CD4-positive, alpha-beta T cell (primary cell): ENCODE measurements at regions not wholly inside any gene's neighbourhood (a gene's known extent, or its start where the extent isn't known, plus 50 kb on each side); places are given as distances from the start of the nearest gene placed in this dataset.
"Not testable (repeated sequence)": the region's sequence is repeated elsewhere in the genome, so short reads cannot be mapped to it uniquely, and the experiment has no call there.

Source experiments
- ATAC-seq: fragments of 200-7000 bp; cut with Tn5 transposase; one replicate; pipeline ENCODE4 v1.10.0; 2022; ENCODE audit warnings: mild to moderate bottlenecking; ENCODE audit not compliant: poor library complexity
- CTCF ChIA-PET: fragments of 350-600 bp; sonication (Branson Sonifier 250); formaldehyde crosslinking; loops from one replicate; lab custom pipeline; 2021; ENCODE audit warnings: antibody characterized with exemption, inconsistent platforms; lab: Charles Lee
- POLR2A ChIA-PET: fragments of 350-600 bp; sonication (Branson Sonifier 250); formaldehyde crosslinking; loops from one replicate; lab custom pipeline; 2021; ENCODE audit warnings: antibody characterized with exemption, inconsistent platforms; lab: Charles Lee
- DNase-seq, 14 experiments: peaks; one replicate each; pipeline ENCODE4 v3.0.0-alpha.2; 2013 to 2020; ENCODE audit warnings: mixed read lengths in 2 of 14
- H3K27ac ChIP-seq, 2 donors: one replicate each; pipeline versions ENCODE4 v1.5.1 to v1.7.0; 2013; ENCODE audit warnings: low read length in 2 of 2, low read depth in 1 of 2, mild to moderate bottlenecking in 1 of 2
- H3K27me3 ChIP-seq, 2 experiments: 1 replicate in 1 of 2; 2 replicates in 1 of 2; pipeline versions ENCODE4 v1.6.1 to v1.7.0; 2013; ENCODE audit warnings: low read length in 2 of 2, control low read depth in 1 of 2, mild to moderate bottlenecking in 1 of 2, moderate library complexity in 1 of 2; ENCODE audit not compliant: insufficient read depth in 2 of 2, control insufficient read depth in 1 of 2
- H3K36me3 ChIP-seq: one replicate; pipeline ENCODE4 v1.6.1; 2013; ENCODE audit warnings: low read length, control low read depth; ENCODE audit not compliant: insufficient read depth
- H3K4me1 ChIP-seq: one replicate; pipeline ENCODE4 v1.6.1; 2013; ENCODE audit warnings: low read length, control low read depth; ENCODE audit not compliant: insufficient read depth
- H3K4me3 ChIP-seq: one replicate; pipeline ENCODE4 v1.5.1; 2013; ENCODE audit warnings: mild to moderate bottlenecking, low read length, moderate library complexity
- H3K9me3 ChIP-seq, 2 experiments: 1 replicate in 1 of 2; 2 replicates in 1 of 2; pipeline versions ENCODE4 v1.6.1 to v1.7.0; 2013; ENCODE audit warnings: low read length in 2 of 2, mild to moderate bottlenecking in 2 of 2, control low read depth in 1 of 2, moderate library complexity in 1 of 2; ENCODE audit not compliant: control insufficient read depth in 1 of 2, insufficient read depth in 1 of 2
- H3K27ac Mint-ChIP-seq: one replicate; pipeline ENCODE4 v1.8.0; 2020; ENCODE audit warnings: mixed read lengths
- H3K27me3 Mint-ChIP-seq: one replicate; pipeline ENCODE4 v1.8.0; 2021; ENCODE audit warnings: mixed read lengths
- H3K36me3 Mint-ChIP-seq: one replicate; pipeline ENCODE4 v1.8.0; 2021; ENCODE audit warnings: low read depth, mixed read lengths
- H3K4me1 Mint-ChIP-seq: one replicate; pipeline ENCODE4 v1.8.0; 2021; ENCODE audit warnings: low read depth, mixed read lengths
- H3K4me3 Mint-ChIP-seq: one replicate; pipeline ENCODE4 v1.8.0; 2020; ENCODE audit warnings: mild to moderate bottlenecking, mixed read lengths
- H3K9me3 Mint-ChIP-seq: one replicate; pipeline ENCODE4 v1.8.0; 2020; ENCODE audit warnings: mixed read lengths
- intact Hi-C, 2 experiments: fragments of 100-400 bp; cut with DNase I in 1 of 2; cut with micrococcal nuclease in 1 of 2; formaldehyde crosslinking; loops; one replicate each; pipeline versions ENCODE4 v1.15.1 to v1.9.0; 2023 to 2025; cut with DNase I, micrococcal nuclease
- TF ChIP-seq, protein P1 (sequence below): fragments of 200-600 bp; IDR thresholded peaks from one replicate; pipeline ENCODE4 v1.8.0; 2022; ENCODE audit warnings: antibody characterized with exemption, mild to moderate bottlenecking

DNA sequence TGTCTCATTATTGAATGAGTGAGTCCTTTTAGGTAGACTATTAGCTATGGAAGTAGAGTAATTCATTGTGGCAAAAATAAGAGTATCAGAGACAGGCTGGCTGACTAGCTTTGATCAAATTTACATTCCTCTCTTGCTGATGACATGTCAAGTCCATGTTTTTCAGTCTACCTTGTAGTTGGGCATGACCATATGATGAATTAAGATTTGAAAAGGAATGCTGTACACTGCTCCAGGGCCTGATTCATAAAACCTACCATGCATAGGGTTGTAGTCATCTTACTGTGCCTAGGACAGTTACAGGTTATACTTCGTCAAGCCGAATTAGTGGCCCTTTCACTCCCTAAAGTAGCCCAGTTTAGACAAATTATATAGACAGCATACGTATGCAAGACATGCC is 545.7 kb upstream of the MIS18BP1 start:
- TF ChIP-seq, protein P1, sequence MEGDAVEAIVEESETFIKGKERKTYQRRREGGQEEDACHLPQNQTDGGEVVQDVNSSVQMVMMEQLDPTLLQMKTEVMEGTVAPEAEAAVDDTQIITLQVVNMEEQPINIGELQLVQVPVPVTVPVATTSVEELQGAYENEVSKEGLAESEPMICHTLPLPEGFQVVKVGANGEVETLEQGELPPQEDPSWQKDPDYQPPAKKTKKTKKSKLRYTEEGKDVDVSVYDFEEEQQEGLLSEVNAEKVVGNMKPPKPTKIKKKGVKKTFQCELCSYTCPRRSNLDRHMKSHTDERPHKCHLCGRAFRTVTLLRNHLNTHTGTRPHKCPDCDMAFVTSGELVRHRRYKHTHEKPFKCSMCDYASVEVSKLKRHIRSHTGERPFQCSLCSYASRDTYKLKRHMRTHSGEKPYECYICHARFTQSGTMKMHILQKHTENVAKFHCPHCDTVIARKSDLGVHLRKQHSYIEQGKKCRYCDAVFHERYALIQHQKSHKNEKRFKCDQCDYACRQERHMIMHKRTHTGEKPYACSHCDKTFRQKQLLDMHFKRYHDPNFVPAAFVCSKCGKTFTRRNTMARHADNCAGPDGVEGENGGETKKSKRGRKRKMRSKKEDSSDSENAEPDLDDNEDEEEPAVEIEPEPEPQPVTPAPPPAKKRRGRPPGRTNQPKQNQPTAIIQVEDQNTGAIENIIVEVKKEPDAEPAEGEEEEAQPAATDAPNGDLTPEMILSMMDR = no peak
- intact Hi-C loops = no loop called here
- POLR2A ChIA-PET = no interaction called here
- DNase-seq (no peak), ATAC-seq (no peak)
- H3K9me3 ChIP-seq = peaks cover 0 to 8% of the 10 kb centered on the region in 2 experiments
- Mint-ChIP-seq H3K27ac (no peak overlapping the region), H3K4me1 (no peaks in the 10 kb centered on the region), H3K4me3 (no peak overlapping the region), H3K27me3 (no peaks in the 10 kb centered on the region), H3K36me3 (no peaks in the 10 kb centered on the region), H3K9me3 (peaks cover 3% of the 10 kb centered on the region)
- H3K27ac ChIP-seq = no peak overlapping the region
- CTCF ChIA-PET = no interaction called here
- no peak overlapping the region for H3K4me3 ChIP-seq
- no peaks in the 10 kb centered on the region for H3K36me3 ChIP-seq
- no peaks in the 10 kb centered on the region for H3K27me3 ChIP-seq
- H3K4me1 ChIP-seq = no peaks in the 10 kb centered on the region

- H3K4me3 ChIP-seq, CTCF ChIA-PET, DNase-seq, ATAC-seq, H3K4me3 Mint-ChIP-seq, H3K27me3 Mint-ChIP-seq, H3K4me1 Mint-ChIP-seq, H3K4me1 ChIP-seq, H3K36me3 Mint-ChIP-seq, H3K9me3 ChIP-seq, H3K27ac ChIP-seq, POLR2A ChIA-PET, H3K36me3 ChIP-seq, H3K9me3 Mint-ChIP-seq, H3K27me3 ChIP-seq, H3K27ac Mint-ChIP-seq, intact Hi-C loops: not testable (repeated sequence)
Measured at GRCh38 chr14:45796006-45796405, 543.0 kb upstream of the MIS18BP1 start.

- Histone ChIP-seq H3K27ac (no peak overlapping the region), H3K27me3 (no peaks in the 10 kb centered on the region), H3K9me3 (peaks cover 0 to 8% of the 10 kb centered on the region in 2 experiments), H3K4me3 (no peak overlapping the region), H3K4me1 (no peaks in the 10 kb centered on the region), H3K36me3 (no peaks in the 10 kb centered on the region)
- no peak overlapping the region for H3K27ac Mint-ChIP-seq
- no peaks in the 10 kb centered on the region for H3K36me3 Mint-ChIP-seq
- ChIA-PET POLR2A (no interaction called here), CTCF (interaction anchor here (1.1 kb wide), 1 partner anchor 9 kb away, joined by 4 read pairs; no protein-coding TSS in a partner anchor)
- peaks cover 8% of the 10 kb centered on the region for H3K9me3 Mint-ChIP-seq
- H3K4me3 Mint-ChIP-seq = no peak overlapping the region
- TF ChIP-seq, protein P1 = no peak
- no peaks in the 10 kb centered on the region for H3K27me3 Mint-ChIP-seq
- DNase-seq (no peak), ATAC-seq (no peak)
- intact Hi-C loops = no loop called here
- H3K4me1 Mint-ChIP-seq = no peaks in the 10 kb centered on the region
Measured at GRCh38 chr14:45793081-45793480, 540.1 kb upstream of the MIS18BP1 start.

DNA sequence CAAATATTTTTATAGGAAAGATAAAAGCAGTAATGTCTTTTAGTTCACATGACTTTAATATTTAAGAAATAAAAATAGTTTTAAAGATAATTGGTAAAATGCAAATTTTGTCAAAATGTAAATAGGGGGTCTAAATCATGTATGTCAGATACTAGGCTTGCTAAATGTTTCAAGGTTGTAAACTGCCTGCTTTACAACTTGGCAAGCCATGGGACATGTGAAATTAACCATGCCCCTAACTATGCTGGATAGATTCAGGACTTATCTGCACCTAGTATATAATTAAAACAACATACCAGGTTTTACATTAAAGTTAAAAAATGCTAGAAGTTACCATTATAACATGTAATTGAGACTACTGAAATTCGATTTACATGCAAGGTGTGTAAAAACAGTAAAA is 537.3 kb upstream of the MIS18BP1 start:
- no peaks in the 10 kb centered on the region for H3K27me3 ChIP-seq
- TF ChIP-seq, protein P1 = no peak
- intact Hi-C loops = no loop called here
- Mint-ChIP-seq H3K27ac (no peak overlapping the region), H3K4me3 (no peak overlapping the region), H3K9me3 (peaks cover 15% of the 10 kb centered on the region), H3K36me3 (no peaks in the 10 kb centered on the region), H3K27me3 (no peaks in the 10 kb centered on the region), H3K4me1 (no peaks in the 10 kb centered on the region)
- no peak overlapping the region for H3K4me3 ChIP-seq
- ATAC-seq (no peak), DNase-seq (no peak)
- no peaks in the 10 kb centered on the region for H3K36me3 ChIP-seq
- peaks cover 5 to 11% of the 10 kb centered on the region in 2 experiments for H3K9me3 ChIP-seq
- POLR2A ChIA-PET = no interaction called here
- H3K4me1 ChIP-seq = no peaks in the 10 kb centered on the region
- no peak overlapping the region for H3K27ac ChIP-seq
- CTCF ChIA-PET = no interaction called here
